Fibroblast of lung (primary cell): ENCODE measurements at regions not wholly inside any gene's neighbourhood (a gene's known extent, or its start where the extent isn't known, plus 50 kb on each side); places are given as distances from the start of the nearest gene placed in this dataset.

Experiments
- EZH2 ChIP-seq: IDR thresholded peaks from 2 replicates; pipeline ENCODE4 v1.5.1; 2012; ENCODE audit warnings: low read length, control low read depth, mild to moderate bottlenecking; ENCODE audit errors: missing control alignments
- TF ChIP-seq, protein P1 (sequence below), 2 donors: IDR thresholded peaks in 1 of 2; conservative IDR thresholded peaks in 1 of 2; 1 replicate in 1 of 2; 2 replicates in 1 of 2; pipeline ENCODE4 v1.5.1; 2011 to 2012; ENCODE audit warnings: low read length in 2 of 2, control low read depth in 1 of 2, inconsistent platforms in 1 of 2, low read depth in 1 of 2, mild to moderate bottlenecking in 1 of 2

DNA sequence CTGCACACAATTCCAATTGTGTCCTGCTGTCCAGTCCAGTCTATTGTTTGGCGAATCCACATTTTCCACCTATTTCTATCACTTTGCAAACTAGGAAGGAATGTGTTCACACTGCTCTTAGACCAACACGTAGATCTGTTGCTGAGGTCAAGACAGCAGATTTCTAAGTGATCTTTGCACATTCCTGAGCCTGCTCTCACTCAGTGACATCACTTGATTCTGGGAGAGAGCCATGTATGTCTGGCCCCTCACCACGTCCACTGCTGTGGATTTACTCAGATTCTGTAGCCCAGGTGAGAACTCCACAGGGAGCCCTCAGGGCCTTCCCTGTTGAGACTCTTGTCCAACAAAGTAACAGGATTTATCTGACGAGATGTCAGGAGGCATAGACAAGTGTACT is 317.2 kb downstream of the TSN start:
- TF ChIP-seq EZH2, result no peak
- TF ChIP-seq, protein P1, sequence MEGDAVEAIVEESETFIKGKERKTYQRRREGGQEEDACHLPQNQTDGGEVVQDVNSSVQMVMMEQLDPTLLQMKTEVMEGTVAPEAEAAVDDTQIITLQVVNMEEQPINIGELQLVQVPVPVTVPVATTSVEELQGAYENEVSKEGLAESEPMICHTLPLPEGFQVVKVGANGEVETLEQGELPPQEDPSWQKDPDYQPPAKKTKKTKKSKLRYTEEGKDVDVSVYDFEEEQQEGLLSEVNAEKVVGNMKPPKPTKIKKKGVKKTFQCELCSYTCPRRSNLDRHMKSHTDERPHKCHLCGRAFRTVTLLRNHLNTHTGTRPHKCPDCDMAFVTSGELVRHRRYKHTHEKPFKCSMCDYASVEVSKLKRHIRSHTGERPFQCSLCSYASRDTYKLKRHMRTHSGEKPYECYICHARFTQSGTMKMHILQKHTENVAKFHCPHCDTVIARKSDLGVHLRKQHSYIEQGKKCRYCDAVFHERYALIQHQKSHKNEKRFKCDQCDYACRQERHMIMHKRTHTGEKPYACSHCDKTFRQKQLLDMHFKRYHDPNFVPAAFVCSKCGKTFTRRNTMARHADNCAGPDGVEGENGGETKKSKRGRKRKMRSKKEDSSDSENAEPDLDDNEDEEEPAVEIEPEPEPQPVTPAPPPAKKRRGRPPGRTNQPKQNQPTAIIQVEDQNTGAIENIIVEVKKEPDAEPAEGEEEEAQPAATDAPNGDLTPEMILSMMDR (conservative IDR thresholded peaks at IDR 0.05 in 1 of 2, IDR thresholded peaks at IDR 0.05 in 1 of 2; ENCODE audit: low read depth in 1 of 2, low read length in 2 of 2), result no peak
